Urothelium cell line (cell line): ENCODE measurements at regions not wholly inside any gene's neighbourhood (a gene's known extent, or its start where the extent isn't known, plus 50 kb on each side); places are given as distances from the start of the nearest gene placed in this dataset.
A peak's percentile ranks its signal among the peaks of the same experiment; 100 is the strongest.

Source experiments
- DNase-seq: peaks from one replicate; pipeline ENCODE4 v3.0.0; 2011; ENCODE audit warnings: low spot score, mixed read lengths
- FAIRE-seq: peaks from 2 replicates; lab custom pipeline; 2011; peaks lifted over from hg19 to GRCh38; lab: Jason Lieb, UNC

DNA sequence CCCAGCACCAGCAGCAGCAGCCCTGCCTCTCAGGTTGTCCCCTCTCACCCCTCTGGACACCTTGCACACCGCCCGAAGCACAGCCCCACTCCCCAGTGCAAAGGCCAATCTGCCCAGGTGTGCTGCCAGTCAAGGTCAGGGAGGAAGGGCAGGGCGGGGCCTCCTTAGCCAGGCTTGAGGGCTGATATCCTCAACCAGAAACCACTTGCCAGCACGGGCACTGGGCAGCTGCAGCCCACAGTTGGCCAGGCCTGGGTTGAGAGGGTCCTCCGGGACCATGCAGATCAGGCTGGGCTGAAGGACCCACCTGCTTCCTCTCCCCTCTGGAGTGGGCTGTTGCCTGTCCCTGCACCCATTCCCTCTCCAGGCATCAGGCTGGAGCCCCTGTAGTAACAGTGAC lies 588.3 kb downstream of the NPHP4 start:
- DNase-seq (no peak), FAIRE-seq (no peak)

DNA sequence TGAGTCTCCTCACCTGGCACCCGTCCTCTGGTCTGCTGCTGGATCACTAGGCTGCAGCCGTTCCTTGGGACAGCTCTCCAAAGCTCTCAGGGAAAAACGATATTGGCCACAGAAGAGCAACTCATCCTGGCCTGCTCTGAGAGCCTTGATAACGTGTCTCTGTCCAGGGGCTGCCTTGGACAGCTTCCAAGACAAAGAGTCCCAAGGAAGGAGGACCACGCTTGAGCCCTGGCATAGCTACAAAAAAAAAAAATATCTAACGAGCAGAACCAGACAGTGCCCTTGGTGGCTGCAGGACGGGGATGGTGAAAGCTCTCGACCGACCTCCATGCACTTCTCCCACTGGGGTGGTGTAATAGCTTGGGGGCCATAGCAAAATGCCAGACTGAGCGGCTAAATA lies 589.6 kb downstream of the NPHP4 start:
- FAIRE-seq (no peak), DNase-seq (no peak)

DNA sequence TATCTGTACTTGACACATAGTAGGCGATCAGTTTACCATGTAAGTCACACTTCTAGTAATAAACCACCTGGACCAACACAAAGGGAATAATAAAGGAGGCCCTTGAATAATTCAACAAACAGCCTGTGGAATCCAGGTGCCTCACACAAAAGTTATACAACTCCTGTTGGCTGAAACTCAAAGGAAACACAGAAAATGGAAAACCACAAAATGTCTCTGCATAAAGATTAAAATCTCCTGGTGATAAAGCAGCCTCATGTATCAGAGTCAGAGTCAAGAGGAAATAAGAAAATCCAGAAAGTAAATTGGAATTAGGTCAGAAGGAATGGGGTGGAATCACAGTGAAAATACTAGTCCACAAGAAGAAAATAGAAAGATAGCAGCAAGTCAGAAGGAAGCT lies 592.5 kb downstream of the NPHP4 start:
- FAIRE-seq (no peak), DNase-seq (no peak)

DNA sequence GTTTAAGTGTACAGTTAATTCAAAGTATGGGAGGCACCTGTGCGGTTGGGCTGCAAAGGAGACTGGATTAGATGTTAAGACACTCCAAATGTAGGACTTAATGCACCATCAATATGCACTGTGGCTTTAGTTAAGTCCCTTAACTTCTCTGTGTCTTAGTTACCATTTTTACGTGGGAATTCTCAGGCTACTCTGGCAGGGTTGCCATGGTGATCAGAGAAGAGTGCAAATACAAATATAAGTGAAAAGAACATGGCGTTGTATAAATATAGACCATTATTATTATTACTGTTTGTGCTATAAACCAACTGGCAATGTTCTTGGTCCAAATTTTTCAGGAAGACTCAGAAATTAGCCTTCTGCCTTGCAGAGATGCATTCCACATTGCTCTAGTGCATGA lies 595.6 kb downstream of the NPHP4 start:
- no peak for DNase-seq
- no peak for FAIRE-seq

DNA sequence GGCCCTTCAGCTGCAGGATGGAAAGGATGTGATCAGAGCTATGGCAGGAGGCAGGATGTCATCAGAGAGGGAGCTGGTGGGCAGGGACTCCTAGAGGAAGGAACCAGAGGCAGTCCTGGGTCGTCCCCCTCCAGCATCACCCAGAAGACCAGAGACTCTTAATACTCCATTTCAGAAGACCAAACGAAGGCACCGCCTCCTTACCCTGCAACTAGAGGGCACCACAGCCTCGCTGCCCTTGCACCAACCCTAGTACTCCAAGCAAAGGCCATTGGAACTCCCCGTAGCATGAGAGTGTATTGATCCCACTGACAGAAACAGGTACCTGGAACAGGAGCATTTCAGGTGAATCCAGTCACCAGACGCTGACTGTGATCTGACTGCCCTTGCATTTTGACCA lies 598.1 kb downstream of the NPHP4 start:
- no peak for DNase-seq
- no peak for FAIRE-seq

DNA sequence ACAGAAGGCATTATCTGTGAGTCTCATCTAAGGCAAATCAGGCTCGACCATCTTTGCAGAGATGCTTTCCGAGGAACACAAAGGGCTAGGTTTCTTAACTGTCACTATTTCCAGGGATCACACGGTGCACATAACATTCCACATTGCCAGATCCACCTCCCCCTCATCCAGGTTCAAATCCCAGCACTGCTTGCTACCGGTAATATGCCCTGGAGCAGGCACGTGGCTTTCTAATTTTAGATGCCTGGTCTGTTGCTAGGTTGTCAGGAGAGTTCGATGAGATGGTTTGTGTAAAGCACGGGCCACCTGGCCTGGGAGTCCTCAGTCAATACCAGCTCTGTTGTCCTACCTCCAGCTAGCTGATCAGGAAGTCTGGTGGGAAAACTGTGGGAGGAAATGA lies 598.6 kb downstream of the NPHP4 start:
- FAIRE-seq = no peak
- no peak for DNase-seq

DNA sequence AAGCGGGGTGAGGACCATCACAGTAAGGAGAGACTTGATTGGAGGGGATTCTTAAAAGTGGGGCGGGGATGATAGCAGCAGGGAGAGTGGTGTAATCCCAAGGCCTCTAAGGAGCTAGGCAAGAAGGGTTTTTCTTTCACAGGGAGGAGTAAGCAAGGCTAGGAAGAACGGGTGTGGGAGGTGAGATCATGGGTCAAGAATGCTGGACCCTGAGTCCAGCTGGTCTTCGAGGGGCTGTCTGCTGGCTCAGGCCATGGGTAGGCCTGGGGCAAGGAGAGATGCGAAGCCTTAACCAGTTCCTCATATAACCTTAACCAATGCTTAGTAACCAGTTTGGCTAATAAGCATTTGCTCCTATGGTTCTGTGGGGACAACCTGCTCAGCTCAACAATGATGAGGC lies 599.1 kb downstream of the NPHP4 start:
- DNase-seq (no peak), FAIRE-seq (no peak)

DNA sequence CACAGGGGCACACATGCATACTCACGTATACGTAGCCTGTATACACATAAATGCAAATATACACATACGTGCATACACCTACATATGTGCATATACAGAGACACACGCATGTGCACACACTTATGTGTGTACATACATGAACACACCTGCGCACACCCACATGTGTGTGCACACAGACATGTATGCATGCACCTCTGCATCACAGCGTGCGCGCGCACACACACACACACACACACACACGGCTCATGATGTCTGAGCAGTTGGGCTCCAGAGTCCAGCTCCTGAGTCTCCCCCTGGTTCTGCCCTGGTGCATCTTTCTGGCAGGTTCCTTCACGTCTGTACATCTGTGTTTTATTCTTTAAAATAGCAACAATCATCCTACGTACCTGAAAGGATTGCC lies 600.5 kb downstream of the NPHP4 start:
- DNase-seq (no peak), FAIRE-seq (no peak)

DNA sequence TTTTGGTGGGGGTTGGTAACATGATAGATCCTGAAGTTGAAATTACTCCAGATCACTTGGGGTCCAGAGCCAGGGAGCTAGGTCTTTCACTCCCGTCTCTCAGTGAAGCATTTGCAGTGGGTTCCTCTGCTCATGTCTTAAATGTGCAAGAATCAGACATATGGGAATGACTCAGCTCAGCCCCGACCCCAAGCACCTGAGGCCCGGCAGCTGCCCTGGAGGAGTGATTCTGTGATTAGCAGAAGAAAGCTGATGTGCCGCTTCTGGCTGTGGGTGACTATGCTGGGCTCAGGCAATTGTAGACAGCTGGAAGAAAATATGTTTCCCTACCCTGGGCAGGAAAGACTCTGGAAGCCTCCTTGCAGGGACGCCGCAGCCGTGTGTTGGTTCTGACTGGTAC lies 601.7 kb downstream of the NPHP4 start:
- DNase-seq (peak; percentile 16), FAIRE-seq (no peak)

DNA sequence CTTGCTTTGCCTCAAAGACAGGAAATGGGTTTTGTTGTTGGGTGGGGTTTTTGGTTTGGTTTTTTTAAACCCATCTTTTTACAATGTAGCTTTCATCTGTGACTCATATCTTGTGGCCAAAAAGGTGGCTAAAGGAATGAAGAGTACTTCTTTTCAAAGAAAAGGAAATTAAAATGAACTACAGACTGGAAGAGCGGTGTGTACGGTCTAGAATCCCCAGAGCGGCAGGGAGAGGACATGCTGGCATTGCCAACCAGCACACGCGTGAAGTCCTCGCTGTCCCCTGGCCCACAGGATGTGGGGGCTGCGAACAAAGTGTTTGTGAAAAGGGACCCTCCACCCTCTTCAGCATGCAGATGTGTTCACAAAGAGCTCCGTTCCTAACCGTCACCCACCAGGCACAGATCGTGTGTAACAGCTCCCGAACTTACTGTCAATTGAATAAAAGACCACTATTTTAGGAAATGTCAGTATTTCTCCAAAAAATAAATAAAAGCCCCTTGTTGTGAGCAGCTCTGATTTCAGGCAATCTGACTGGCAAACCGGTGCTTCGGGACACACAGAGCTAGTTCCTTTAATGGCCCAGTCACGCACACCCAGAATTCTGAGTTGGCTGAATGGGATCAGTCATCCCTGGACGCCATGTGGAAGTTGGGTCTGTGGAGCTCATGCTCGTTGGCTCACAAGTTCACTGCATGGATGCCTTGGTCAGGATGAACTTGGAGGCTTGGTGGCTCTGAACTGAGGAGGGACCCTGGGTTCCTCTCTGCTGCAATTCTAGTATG lies 602.9 kb downstream of the NPHP4 start:
- FAIRE-seq (no peak), DNase-seq (peak; percentile 25)

DNA sequence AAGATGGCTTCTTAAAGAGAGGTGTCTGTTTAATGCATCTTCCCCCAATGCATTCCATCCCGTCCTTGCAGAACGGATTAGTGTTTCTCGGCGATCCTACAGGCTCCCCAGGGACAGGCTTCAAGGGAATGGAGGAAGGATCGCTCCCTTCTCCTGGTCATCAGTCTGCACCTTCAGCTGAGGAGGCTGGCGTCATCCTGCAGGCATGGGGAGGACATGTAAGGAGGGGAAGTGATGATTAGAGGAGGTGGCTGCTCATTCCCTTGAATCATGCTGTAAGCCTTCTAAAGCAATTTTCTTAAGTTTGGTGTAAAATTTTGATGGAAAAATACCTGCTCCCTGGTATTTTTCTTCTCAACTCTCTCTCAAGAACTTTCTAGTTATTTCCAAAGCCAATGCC lies 603.6 kb downstream of the NPHP4 start:
- no peak for FAIRE-seq
- DNase-seq = peak; percentile 56

DNA sequence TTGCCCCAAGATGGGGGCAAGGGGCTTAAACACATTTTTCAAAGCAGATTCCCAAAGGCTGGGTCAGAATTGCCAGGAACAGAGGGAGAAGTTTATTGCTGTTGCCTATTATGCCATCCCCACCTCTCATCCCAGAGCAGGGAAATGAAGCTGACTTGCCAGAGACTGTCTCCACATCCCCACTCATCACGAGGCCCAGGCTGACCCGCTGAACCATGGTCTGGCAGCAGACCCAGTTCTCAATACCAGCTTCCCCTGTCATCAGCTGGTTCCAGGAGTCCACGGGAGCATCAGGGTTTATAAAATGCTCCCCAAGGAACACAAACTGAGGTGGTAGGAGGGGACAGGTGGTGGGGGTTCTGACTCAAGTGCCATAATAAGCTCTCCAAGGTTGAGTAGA lies 605.9 kb downstream of the NPHP4 start:
- DNase-seq (no peak), FAIRE-seq (no peak)

DNA sequence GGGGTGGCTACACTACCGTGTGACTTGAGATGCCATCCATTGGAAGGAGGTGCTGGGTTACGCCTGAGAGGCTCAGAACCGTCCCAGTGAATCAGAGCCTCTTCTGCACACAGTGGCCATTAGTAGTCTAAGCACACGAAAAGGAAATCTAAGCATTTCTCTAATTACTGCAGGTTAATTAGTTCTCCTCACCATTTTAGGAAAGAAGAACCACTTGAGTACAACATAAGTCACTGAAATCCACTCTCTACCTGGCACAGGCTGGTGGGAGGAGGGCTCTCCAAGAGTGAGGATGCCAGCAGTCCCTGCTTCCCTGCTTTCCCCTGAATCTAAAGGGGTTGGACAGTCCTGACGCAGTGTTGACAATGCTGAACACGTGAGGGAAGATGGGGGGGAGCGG lies 606.3 kb downstream of the NPHP4 start:
- DNase-seq (no peak), FAIRE-seq (no peak)

DNA sequence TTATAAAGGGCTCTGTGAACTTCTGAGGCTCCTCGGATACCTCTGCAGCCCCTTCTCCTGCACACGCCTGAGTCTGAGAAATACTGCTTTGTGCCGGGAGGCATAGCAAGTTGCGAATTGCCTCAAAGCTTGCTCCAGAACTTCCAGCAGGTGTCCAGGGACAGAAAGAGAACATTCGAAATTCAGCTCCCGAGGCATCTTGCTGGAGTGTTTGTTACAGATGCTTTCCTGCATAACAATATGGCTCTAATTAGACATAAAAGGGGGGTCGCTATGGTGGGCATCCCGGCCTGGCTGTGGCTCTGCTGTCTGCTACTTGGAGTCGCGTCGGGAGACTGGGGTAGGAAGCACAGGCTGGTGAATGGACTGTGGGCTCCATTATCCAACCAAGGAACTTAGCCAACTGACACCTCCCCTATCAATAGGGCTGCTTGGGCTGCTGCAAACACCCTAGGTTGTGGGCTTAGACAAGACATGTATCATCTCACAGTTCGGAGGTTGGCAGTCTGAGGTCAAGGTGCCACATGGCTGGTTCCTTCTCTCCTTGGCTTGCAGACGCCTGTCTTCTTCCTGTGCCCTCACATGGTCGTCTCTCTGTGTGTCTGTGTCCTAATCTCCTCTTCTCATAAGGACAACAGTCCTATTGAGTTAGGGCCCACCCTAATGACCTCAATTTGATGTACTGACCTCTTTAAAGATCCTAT lies 607.0 kb downstream of the NPHP4 start:
- FAIRE-seq (no peak), DNase-seq (no peak)

DNA sequence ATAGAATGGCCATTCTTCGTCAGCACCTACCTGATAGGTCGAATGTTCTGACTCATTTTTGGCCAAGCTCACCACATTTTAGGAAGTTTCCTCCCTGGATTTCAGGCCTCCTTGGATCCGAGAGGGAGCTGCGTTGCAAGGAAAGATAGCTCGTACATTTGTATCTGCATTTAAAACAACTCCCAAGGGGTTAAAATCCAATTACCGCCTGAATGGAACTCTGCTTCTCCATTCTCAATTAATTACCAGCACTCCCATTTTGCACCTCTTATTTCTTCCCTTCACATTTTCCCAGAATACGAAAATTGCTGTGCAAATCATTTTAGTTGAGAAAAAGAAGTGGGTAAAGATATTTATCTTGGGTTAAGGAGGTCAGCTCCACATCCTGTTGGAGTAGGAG lies 610.7 kb downstream of the NPHP4 start:
- no peak for FAIRE-seq

DNA sequence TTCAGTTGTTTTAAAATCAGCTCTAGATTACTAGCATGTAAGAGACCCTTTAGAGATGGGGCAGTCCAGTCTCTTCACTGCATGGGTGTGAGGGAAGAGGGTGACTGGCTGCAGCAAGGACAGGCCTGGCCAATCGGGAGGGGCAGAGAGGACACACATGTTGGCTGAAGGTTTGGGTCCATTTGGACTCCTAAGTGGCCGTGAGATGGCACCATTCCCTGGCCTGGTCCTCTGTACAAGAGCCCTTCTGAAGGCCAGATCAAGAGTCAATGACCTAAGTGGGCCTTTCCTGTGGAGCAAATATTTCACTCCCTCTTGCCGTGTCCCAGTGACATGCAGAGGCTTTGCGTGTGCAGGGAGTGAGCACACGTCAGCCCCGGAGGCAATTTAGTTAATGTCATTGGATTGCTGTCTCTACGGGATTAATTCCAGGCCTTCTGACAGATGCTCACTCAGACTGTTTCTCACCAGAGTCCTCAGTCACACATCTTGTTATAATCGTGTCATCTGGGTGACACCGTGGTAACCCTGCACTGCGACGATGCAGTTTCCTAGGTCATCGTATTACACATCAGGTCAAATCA lies 613.0 kb downstream of the NPHP4 start:
- DNase-seq = no peak
- FAIRE-seq = no peak

More for the DNA sequence above, 610.7 kb downstream of the NPHP4 start:
- no peak for DNase-seq

DNA sequence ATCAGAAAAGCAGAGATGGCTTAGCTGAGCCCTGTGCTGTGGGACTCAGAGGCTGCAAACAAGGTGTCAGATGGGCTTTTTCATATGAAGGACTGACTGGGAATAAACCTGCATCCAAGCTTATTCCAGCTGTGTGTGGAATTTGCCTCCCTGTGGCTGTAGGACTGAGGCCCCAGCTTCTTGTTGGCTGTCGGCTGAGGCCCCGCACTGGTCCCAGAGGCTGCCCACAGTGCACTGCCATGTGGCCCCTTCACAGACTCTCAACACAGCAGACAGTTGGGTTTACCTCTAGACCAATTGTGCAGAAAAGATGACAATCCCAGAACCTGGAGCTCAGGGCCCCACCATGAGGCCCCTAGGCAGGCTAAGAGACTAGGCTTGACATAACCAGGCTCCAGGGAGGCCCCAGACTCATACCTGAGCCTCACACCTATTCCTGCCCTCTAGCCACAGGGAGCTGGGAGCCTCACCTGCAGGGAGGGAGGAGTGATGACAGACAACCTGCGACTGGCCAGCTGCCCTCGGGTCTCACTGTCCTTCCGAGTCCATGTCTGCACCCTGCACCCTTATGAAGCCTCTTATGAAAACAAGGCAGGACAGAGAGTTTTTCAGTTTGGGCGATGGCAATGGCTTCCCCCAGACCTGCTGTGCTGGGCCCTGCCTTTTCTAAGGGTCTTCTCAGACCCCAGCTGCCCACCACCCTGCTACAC lies 615.5 kb downstream of the NPHP4 start:
- FAIRE-seq = no peak
- no peak for DNase-seq

DNA sequence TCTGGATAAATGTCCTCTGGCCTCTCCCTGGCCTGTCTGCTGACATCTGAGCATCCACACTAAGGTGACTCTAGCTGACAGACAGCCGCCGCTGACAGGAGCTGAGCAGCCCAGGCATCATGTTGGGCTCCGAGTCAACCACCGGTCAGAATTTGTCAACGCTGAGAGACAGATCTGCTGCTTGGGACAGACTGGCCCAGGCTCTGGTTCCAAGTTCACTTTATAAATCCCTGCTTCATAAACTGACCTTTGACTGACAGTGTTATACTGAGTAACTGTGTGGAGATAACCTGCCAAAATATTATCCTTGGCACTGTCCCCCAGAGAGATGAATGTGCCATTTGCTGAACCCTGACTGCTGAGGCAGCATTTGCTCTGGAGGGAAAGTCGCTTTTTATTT lies 616.7 kb downstream of the NPHP4 start:
- DNase-seq (no peak), FAIRE-seq (no peak)

DNA sequence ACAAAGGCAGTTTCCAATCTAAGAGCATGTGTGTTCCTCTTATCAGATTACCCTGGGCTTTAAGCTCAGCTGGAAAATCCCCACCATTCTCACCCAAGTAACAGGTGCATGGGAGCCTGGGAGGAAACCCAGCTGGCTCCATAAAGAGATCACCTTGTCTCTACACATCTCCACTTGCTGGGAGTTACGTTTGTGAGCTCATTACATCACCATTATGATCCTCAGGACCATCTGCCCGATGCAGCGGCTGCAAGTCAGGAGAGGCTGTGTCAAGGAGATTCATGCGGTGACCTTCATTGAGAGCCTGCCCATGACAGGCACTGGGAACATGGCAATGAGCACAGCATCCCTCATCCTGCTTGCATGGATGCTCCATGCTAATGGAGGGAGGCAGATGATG lies 618.0 kb downstream of the NPHP4 start:
- DNase-seq (no peak), FAIRE-seq (no peak)

DNA sequence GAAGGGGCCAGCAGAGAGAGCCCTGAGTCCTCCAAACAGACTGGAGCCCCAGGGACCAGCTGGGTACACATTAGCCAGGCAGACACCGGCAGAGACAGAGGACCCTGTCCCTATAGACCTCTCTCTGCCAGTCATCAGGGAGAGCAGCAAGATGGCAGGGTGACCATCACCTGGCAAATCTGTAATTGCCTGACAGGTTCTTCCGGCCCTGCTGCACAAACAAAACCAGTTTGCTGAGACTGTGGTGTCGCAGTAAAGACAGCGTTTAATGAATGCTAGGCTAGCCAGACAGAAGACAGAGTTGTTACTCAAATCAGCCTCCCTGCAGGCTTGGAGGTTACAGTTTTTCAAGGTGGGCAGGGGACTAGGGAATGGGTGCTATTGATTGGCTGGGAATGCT lies 618.9 kb downstream of the NPHP4 start:
- DNase-seq (no peak), FAIRE-seq (no peak)

DNA sequence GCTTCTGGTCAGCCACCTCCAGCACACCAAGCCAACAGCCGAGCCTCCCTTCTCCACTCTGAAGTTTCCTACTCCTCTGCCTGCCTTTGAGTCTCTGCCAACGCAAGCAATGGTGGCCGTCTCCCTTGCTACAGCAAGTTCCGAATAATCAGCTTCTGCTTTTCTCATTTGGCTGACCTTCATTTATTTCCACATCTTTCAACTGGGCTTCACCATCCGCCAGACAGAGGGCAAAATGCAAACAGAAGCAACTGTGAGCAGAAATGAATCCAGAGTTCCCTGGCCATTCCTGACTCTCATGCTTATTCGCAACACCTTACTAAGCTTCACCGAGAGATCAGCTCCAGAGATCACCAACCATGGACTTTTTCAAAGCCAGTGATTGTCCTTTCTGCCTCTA lies 621.0 kb downstream of the NPHP4 start:
- no peak for FAIRE-seq
- DNase-seq = no peak

DNA sequence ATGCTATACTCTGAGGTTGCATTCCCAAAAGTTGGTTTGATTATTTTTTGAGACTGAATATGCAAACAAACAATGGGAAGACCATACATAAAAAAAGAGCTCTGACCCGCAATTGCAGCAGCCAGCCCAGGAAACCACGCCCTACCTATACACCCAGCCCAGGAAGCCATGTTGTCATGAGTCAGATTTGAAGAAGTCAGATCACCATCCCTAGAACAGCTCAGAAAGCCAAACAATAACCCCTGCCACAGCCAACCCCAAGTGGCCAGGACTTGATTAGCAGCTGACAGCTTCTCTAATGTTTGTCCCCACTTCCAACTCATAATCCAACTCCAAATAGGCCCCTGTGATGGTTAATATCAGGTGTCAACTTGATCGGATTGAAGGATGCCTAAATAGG lies 621.9 kb downstream of the NPHP4 start:
- no peak for FAIRE-seq
- DNase-seq = no peak
